Fibroblast of villous mesenchyme (primary cell): ENCODE measurements at regions not wholly inside any gene's neighbourhood (a gene's known extent, or its start where the extent isn't known, plus 50 kb on each side); places are given as distances from the start of the nearest gene placed in this dataset.

ENCODE experiments used
- DNase-seq: peaks from one replicate; pipeline ENCODE4 v3.0.0-alpha.2; 2010; ENCODE audit warnings: low read depth
- H3K4me3 ChIP-seq: 2 replicates; pipeline ENCODE4 v1.5.1; 2011; ENCODE audit warnings: low read depth, mild to moderate bottlenecking, low read length
- TF ChIP-seq, protein P1 (sequence below): IDR thresholded peaks from 2 replicates; pipeline ENCODE4 v1.5.1; 2012; ENCODE audit warnings: low read depth, mild to moderate bottlenecking, low read length; ENCODE audit not compliant: insufficient read depth

DNA sequence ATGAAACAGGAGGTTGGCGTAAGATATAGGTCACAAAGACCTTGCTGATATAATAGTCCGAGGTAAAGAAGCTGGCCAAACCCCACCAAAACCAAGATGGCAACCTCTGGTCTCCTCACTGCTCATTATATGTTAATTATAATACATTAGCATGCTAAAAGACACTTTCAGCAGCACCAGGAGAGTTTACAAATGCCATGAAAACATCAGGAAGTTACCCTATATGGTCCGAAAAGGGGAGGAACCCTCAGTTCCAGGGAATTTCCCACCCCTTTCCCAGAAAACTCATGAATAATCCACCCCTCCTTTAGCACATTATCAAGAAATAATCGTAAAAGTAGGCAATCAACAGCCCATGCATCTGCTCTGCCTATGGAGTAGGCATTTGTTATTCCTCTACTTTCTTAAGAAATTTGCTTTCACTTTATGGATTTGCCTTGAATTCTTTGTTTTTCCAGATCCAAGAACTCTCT is 923.4 kb downstream of the QKI start:
- H3K4me3 ChIP-seq: no peak overlapping the region
- TF ChIP-seq, protein P1, sequence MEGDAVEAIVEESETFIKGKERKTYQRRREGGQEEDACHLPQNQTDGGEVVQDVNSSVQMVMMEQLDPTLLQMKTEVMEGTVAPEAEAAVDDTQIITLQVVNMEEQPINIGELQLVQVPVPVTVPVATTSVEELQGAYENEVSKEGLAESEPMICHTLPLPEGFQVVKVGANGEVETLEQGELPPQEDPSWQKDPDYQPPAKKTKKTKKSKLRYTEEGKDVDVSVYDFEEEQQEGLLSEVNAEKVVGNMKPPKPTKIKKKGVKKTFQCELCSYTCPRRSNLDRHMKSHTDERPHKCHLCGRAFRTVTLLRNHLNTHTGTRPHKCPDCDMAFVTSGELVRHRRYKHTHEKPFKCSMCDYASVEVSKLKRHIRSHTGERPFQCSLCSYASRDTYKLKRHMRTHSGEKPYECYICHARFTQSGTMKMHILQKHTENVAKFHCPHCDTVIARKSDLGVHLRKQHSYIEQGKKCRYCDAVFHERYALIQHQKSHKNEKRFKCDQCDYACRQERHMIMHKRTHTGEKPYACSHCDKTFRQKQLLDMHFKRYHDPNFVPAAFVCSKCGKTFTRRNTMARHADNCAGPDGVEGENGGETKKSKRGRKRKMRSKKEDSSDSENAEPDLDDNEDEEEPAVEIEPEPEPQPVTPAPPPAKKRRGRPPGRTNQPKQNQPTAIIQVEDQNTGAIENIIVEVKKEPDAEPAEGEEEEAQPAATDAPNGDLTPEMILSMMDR: no peak
- no peak for DNase-seq

DNA sequence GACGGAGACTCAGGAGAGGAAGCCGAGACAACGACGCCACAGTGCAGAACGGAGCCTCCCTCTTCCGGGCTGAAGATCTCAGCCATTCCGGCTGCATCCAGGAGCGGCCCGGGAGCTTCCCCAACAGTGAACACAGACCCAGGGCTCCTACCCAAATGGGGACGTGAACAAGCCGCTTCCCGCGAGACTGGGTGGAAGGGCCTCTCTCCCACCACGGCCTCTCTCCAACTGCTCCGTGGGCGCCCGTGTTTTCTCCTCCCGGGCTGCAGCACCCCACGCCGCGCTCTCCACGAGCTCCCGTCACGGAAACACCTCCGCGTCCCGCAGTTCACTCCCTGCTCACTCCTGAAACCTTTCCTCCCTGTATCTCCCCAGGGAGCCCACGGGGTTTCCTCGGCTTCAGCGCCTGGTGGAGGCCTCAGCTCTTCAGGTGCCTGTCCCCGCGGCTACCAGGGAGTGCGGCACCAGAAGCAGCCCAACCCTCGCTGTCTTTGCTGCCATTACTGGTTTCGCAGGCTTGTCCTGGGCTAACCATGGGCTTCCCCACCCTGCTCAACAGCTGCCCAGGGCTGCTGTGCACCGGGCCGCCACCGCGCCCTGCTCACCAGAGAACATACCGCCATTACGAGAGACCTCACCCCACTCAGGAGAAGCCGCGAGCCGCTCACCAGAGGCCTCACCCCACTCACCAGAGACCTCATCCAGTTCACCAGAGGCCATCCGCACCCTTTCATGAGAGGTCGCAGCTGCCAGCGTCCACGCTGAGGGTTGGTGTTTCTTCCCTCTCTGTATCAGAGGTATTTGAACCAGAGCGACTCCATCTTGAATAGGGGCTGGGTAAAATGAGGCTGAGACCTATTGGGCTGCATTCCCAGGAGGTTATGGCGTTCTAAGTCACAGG is 922.8 kb downstream of the QKI start:
- no peak for DNase-seq
- no peak overlapping the region for H3K4me3 ChIP-seq
- TF ChIP-seq, protein P1: no peak

DNA sequence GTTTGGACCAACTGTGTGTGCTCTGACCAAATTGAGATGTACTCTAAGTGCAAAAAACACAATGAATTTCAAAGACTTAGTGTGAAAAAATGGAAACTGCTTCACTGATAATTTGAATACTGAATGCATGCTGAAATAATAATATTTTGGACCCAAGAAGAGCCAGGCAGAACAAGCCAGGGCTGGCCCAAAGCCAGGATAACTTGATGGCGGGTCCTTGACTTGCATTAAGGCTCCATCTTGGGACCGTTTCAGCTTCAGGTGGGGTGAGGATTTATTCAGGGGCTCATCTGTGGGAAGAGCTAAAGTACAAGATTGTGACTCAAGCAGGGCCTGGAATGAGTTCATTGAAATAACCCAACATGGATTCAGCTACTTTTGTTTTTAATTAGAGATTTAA is 921.9 kb downstream of the QKI start:
- no peak overlapping the region for H3K4me3 ChIP-seq
- TF ChIP-seq, protein P1: no peak
- no peak for DNase-seq

DNA sequence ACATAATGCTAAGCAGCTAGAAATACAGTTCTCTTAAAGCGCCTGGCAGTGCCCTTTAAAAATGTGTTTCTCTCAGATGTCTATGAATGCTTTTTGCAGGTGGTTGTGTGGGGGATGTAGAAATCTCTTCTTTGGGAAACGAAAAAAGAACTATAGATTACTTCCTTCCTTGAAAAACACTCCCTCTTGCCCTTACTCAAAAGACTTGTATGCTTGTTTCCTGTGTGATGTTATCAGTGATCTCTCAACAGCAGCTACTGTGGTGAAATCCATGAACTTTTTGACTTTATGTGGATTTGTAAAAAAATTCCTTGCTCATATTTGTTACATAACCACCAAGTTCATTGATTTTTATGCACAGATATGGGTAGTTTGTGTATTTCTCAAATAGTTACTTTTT is 916.5 kb downstream of the QKI start:
- DNase-seq: peak; percentile 10
- H3K4me3 ChIP-seq: no peak overlapping the region
- TF ChIP-seq, protein P1: no peak

DNA sequence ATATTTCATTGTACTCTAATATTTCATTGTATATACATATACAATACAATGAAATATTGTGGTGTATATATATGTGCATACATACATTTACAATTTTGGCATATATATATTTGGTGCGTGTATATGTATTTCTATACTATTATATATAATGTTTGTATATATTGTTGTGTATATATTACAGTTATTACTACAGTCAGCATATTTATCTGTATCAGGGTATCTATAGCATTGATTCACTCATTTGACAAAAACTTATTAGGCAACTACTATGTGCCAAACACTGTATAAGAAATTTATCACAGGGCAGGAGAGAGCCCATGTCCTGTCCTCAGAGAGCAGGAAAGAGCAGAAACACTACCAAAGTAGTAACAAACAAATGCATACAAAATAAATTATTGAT is 910.6 kb downstream of the QKI start:
- no peak overlapping the region for H3K4me3 ChIP-seq
- DNase-seq: no peak
- TF ChIP-seq, protein P1: no peak

DNA sequence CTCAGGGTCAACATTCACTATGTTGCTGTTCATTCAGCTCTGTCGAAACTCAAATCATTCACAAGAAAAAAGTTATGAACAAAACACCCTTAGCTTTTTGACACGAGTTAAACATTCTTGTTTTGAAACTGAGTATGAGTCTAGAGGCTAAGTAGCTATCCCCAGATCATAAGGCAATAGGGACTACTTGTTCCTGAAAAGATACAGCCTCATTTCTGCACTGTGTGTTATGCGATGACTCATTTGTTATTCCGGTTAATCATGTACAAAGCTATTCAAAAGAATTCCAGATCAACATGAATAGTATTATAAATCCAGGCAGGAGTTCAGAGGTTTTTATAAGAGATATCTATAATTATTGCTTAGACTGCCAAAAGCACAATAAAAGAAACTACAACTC is 908.0 kb downstream of the QKI start:
- no peak overlapping the region for H3K4me3 ChIP-seq
- TF ChIP-seq, protein P1: no peak
- DNase-seq: peak; percentile 89
